Hepatocyte (in vitro differentiated cells): ENCODE measurements at regions not wholly inside any gene's neighbourhood (a gene's known extent, or its start where the extent isn't known, plus 50 kb on each side); places are given as distances from the start of the nearest gene placed in this dataset.

Experiments
- EZH2 ChIP-seq: fragments of 200-600 bp; sonication (generic); IDR thresholded peaks from 2 replicates; pipeline ENCODE4 v1.6.1; 2016; ENCODE audit warnings: antibody characterized with exemption, mild to moderate bottlenecking, borderline replicate concordance
- EZH2phosphoT487 ChIP-seq: fragments of 200-600 bp; sonication (generic); IDR thresholded peaks from one replicate; pipeline ENCODE4 v1.6.1; 2018; ENCODE audit warnings: antibody characterized with exemption, mild to moderate bottlenecking, low read depth, moderate library complexity; ENCODE audit not compliant: unreplicated experiment, severe bottlenecking
- TF ChIP-seq, protein P1 (sequence below): fragments of 200-600 bp; sonication (generic); IDR thresholded peaks from 2 replicates; pipeline ENCODE4 v1.5.1; 2016; ENCODE audit warnings: antibody characterized with exemption, mild to moderate bottlenecking; ENCODE audit not compliant: poor library complexity

GRCh38 chr9:126114850-126115460 lies 211.7 kb upstream of the MVB12B start:
- TF ChIP-seq, protein P1, sequence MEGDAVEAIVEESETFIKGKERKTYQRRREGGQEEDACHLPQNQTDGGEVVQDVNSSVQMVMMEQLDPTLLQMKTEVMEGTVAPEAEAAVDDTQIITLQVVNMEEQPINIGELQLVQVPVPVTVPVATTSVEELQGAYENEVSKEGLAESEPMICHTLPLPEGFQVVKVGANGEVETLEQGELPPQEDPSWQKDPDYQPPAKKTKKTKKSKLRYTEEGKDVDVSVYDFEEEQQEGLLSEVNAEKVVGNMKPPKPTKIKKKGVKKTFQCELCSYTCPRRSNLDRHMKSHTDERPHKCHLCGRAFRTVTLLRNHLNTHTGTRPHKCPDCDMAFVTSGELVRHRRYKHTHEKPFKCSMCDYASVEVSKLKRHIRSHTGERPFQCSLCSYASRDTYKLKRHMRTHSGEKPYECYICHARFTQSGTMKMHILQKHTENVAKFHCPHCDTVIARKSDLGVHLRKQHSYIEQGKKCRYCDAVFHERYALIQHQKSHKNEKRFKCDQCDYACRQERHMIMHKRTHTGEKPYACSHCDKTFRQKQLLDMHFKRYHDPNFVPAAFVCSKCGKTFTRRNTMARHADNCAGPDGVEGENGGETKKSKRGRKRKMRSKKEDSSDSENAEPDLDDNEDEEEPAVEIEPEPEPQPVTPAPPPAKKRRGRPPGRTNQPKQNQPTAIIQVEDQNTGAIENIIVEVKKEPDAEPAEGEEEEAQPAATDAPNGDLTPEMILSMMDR: no peak
- TF ChIP-seq EZH2phosphoT487 (no peak), EZH2 (no peak)
